Right lobe of liver (tissue), 4 donors: ENCODE measurements at regions not wholly inside any gene's neighbourhood (a gene's known extent, or its start where the extent isn't known, plus 50 kb on each side); places are given as distances from the start of the nearest gene placed in this dataset.

ENCODE experiments used
- POLR2A ChIP-seq: fragments of 450-650 bp; IDR thresholded peaks from one replicate; pipeline ENCODE4 v1.6.1; 2017; ENCODE audit warnings: antibody characterized with exemption, mild to moderate bottlenecking
- TF ChIP-seq, protein P1 (sequence below), 4 donors: fragments of 200-600 bp in 3 of 4; fragments of 450-650 bp in 1 of 4; IDR thresholded peaks; one replicate each; pipeline versions ENCODE4 v1.5.1 to v1.8.0; 2016 to 2022; ENCODE audit warnings: antibody characterized with exemption in 4 of 4, mild to moderate bottlenecking in 2 of 4
- donor health status: DM: no; HTN: no; CAD: no.
- donor health status: DM: no; HTN: no; CAD: no.
- donor health status: DM: no; HTN: yes; CAD: no.

DNA sequence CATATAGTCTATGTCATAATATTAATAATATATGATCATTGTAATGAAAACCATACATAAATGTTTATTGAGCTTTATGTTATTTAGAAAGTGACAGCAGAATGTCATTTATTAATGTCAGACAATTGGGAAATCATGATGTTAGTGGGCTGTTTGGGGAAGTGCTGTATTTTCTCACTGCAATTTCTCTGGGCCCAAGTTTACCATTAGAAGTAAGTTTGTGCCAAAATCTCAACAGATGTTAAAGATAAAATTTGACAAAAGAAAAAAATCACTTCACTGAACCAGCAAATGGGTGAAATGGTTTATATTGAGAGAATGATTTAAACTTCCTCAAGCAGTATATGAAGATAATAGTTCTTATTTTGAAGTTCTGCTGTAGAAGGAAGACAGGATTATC, 433.2 kb upstream of the SMARCA2 start:
- TF ChIP-seq, protein P1, sequence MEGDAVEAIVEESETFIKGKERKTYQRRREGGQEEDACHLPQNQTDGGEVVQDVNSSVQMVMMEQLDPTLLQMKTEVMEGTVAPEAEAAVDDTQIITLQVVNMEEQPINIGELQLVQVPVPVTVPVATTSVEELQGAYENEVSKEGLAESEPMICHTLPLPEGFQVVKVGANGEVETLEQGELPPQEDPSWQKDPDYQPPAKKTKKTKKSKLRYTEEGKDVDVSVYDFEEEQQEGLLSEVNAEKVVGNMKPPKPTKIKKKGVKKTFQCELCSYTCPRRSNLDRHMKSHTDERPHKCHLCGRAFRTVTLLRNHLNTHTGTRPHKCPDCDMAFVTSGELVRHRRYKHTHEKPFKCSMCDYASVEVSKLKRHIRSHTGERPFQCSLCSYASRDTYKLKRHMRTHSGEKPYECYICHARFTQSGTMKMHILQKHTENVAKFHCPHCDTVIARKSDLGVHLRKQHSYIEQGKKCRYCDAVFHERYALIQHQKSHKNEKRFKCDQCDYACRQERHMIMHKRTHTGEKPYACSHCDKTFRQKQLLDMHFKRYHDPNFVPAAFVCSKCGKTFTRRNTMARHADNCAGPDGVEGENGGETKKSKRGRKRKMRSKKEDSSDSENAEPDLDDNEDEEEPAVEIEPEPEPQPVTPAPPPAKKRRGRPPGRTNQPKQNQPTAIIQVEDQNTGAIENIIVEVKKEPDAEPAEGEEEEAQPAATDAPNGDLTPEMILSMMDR (IDR thresholded peaks at IDR 0.05) = no peak
- TF ChIP-seq POLR2A = no peak
